ENCODE measurements at regions not wholly inside any gene's neighbourhood (a gene's known extent, or its start where the extent isn't known, plus 50 kb on each side); places are given as distances from the start of the nearest gene placed in this dataset.

GRCh38 chr10:123357421-123357930 is 203.3 kb downstream of the BUB3 start:
- TF ChIP-seq SUZ12 (IDR thresholded peaks at IDR 0.05) (no peak), SP1 (IDR thresholded peaks at IDR 0.05) (no peak), HDGF (IDR thresholded peaks at IDR 0.05; ENCODE audit: borderline replicate concordance) (no peak), CTBP1 (IDR thresholded peaks at IDR 0.05; ENCODE audit: borderline replicate concordance) (no peak), ARNT (IDR thresholded peaks at IDR 0.05) (no peak), PKNOX1 (IDR thresholded peaks at IDR 0.05) (no peak), L3MBTL2 (conservative IDR thresholded peaks at IDR 0.05) (no peak), FOXM1 (IDR thresholded peaks at IDR 0.05; ENCODE audit: borderline replicate concordance) (no peak)

Measured in HEK293T (cell line).